ENCODE measurements at regions not wholly inside any gene's neighbourhood (a gene's known extent, or its start where the extent isn't known, plus 50 kb on each side); places are given as distances from the start of the nearest gene placed in this dataset.

DNA sequence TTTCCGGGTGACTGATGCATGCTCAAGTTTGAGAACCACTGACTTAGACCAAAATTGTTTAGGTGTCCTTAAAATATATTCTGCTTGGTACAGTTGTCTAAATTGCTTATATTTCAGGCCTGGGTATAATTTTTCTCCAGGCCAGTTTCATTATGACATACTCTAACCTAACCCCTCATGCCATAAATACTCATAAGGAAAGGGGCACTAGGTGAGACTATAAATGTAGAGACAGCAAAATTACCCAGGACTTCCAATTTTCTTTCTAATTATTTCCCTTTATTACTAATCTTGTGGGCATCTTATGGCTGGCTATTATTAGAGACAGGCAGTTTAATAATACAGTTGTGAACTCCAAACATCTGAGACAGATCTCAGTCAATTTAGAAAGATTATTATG is 150.2 kb downstream of the RRAGB start:
- Histone ChIP-seq H3K4me3 (no peak overlapping the region), H3K79me2 (ENCODE audit: control insufficient read depth, insufficient read depth, low read length) (no peaks in the 10 kb centered on the region), H3K27me3 (ENCODE audit: control insufficient read depth in 2 of 2, insufficient read depth in 2 of 2, low read length in 2 of 2) (no peaks in the 10 kb centered on the region), H3K4me1 (replicated peaks in 1 of 2; ENCODE audit: control insufficient read depth in 2 of 2, insufficient read depth in 2 of 2, low read length in 2 of 2) (no peaks in the 10 kb centered on the region), H2AFZ (ENCODE audit: low read depth, low read length) (no peak overlapping the region), H4K20me1 (replicated peaks; ENCODE audit: control insufficient read depth, insufficient read depth, low read length) (no peaks in the 10 kb centered on the region), H3K9me1 (ENCODE audit: control insufficient read depth, insufficient read depth, low read length) (no peaks in the 10 kb centered on the region), H3K9me3 (replicated peaks; ENCODE audit: control insufficient read depth, insufficient read depth, low read depth, low read length) (no peaks in the 10 kb centered on the region), H3K9ac (ENCODE audit: insufficient read depth in 1 of 2, low read depth in 2 of 2, low read length in 2 of 2) (no peak overlapping the region), H3K27ac (ENCODE audit: extremely low read depth, low read depth, low read length) (no peak overlapping the region), H3K36me3 (ENCODE audit: control insufficient read depth, insufficient read depth, low read length) (no peaks in the 10 kb centered on the region), H3K4me2 (ENCODE audit: insufficient read depth, low read length) (no peak overlapping the region)
- DNase-seq (ENCODE audit: extremely low read depth in 1 of 4, low spot score in 3 of 4), result no peak
- no TSS peak for BruUV-seq (replicated peaks)
- POLR2A ChIA-PET, result no interaction called here
- in situ Hi-C loops (cut with MboI) (no loop called here), intact Hi-C loops (cut with micrococcal nuclease) (no loop called here)
- ATAC-seq, result no peak
- CTCF ChIA-PET (ENCODE audit: low intra/inter-chr PET ratio), result no interaction called here
- FAIRE-seq, result no peak
- TF ChIP-seq ZNF644 (tag; IDR thresholded peaks at IDR 0.05; ENCODE audit: low read depth) (no peak), RBM22 (IDR thresholded peaks at IDR 0.05; ENCODE audit: low read depth, low read length, poor library complexity, severe bottlenecking) (no peak), RBM17 (IDR thresholded peaks at IDR 0.05; ENCODE audit: borderline replicate concordance, low read depth, low read length) (no peak), ZKSCAN3 (CRISPR knock-in tag; IDR thresholded peaks at IDR 0.05) (no peak), ZC3H11A (IDR thresholded peaks at IDR 0.05; ENCODE audit: low read depth, low read length) (no peak)
- 0% methylated on average over 1 of the region's 1 CpG for WGBS (ENCODE audit: insufficient coverage, low coverage, missing lambda C conversion rate)

DNA sequence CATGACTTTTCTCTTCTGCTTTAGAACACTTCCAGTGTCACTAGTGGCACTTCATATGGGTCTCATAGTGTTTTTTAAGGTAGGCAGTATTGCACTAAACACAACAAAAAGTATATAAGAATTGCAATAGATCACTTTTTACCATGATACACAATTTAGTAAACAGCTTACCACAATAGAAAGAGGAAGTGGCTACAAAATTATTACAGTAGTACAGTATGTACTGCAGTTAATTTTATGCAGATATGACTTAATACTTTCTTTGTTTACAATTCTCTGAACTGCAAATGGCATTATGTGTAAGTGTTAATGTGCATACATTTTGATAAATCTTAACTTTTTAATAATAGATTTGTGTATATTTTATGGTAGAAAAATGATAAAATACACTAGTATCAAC is 157.3 kb downstream of the RRAGB start:
- no peaks in the 10 kb centered on the region for H3K9me1 ChIP-seq (ENCODE audit: control insufficient read depth, insufficient read depth, low read length)
- intact Hi-C loops (cut with micrococcal nuclease), result no loop called here
- in situ Hi-C loops (cut with MboI), result no loop called here
- no peaks in the 10 kb centered on the region for H3K36me3 ChIP-seq (ENCODE audit: control insufficient read depth, insufficient read depth, low read length)
- no TSS peak for BruUV-seq (replicated peaks)
- H4K20me1 ChIP-seq (replicated peaks; ENCODE audit: control insufficient read depth, insufficient read depth, low read length), result no peaks in the 10 kb centered on the region
- H2AFZ ChIP-seq (ENCODE audit: low read depth, low read length), result no peak overlapping the region
- no peak for ATAC-seq
- no peaks in the 10 kb centered on the region for H3K4me1 ChIP-seq (replicated peaks in 1 of 2; ENCODE audit: control insufficient read depth in 2 of 2, insufficient read depth in 2 of 2, low read length in 2 of 2)
- ChIA-PET POLR2A (no interaction called here), CTCF (ENCODE audit: low intra/inter-chr PET ratio) (no interaction called here)
- H3K4me3 ChIP-seq, result no peak overlapping the region
- DNase-seq (ENCODE audit: extremely low read depth in 1 of 4, low spot score in 3 of 4), result no peak
- H3K4me2 ChIP-seq (ENCODE audit: insufficient read depth, low read length), result no peak overlapping the region
- no peak overlapping the region for H3K27ac ChIP-seq (ENCODE audit: extremely low read depth, low read depth, low read length)
- H3K27me3 ChIP-seq (ENCODE audit: control insufficient read depth in 2 of 2, insufficient read depth in 2 of 2, low read length in 2 of 2), result no peaks in the 10 kb centered on the region
- no peak for FAIRE-seq
- no peaks in the 10 kb centered on the region for H3K79me2 ChIP-seq (ENCODE audit: control insufficient read depth, insufficient read depth, low read length)
- no peaks in the 10 kb centered on the region for H3K9me3 ChIP-seq (replicated peaks; ENCODE audit: control insufficient read depth, insufficient read depth, low read depth, low read length)
- H3K9ac ChIP-seq (ENCODE audit: insufficient read depth in 1 of 2, low read depth in 2 of 2, low read length in 2 of 2), result no peak overlapping the region
- TF ChIP-seq, protein P1, sequence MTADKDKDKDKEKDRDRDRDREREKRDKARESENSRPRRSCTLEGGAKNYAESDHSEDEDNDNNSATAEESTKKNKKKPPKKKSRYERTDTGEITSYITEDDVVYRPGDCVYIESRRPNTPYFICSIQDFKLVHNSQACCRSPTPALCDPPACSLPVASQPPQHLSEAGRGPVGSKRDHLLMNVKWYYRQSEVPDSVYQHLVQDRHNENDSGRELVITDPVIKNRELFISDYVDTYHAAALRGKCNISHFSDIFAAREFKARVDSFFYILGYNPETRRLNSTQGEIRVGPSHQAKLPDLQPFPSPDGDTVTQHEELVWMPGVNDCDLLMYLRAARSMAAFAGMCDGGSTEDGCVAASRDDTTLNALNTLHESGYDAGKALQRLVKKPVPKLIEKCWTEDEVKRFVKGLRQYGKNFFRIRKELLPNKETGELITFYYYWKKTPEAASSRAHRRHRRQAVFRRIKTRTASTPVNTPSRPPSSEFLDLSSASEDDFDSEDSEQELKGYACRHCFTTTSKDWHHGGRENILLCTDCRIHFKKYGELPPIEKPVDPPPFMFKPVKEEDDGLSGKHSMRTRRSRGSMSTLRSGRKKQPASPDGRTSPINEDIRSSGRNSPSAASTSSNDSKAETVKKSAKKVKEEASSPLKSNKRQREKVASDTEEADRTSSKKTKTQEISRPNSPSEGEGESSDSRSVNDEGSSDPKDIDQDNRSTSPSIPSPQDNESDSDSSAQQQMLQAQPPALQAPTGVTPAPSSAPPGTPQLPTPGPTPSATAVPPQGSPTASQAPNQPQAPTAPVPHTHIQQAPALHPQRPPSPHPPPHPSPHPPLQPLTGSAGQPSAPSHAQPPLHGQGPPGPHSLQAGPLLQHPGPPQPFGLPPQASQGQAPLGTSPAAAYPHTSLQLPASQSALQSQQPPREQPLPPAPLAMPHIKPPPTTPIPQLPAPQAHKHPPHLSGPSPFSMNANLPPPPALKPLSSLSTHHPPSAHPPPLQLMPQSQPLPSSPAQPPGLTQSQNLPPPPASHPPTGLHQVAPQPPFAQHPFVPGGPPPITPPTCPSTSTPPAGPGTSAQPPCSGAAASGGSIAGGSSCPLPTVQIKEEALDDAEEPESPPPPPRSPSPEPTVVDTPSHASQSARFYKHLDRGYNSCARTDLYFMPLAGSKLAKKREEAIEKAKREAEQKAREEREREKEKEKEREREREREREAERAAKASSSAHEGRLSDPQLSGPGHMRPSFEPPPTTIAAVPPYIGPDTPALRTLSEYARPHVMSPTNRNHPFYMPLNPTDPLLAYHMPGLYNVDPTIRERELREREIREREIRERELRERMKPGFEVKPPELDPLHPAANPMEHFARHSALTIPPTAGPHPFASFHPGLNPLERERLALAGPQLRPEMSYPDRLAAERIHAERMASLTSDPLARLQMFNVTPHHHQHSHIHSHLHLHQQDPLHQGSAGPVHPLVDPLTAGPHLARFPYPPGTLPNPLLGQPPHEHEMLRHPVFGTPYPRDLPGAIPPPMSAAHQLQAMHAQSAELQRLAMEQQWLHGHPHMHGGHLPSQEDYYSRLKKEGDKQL (CRISPR knock-in tag; IDR thresholded peaks at IDR 0.05; ENCODE audit: borderline replicate concordance), result no peak
- TF ChIP-seq PHTF2 (CRISPR knock-in tag; IDR thresholded peaks at IDR 0.05), result no peak
- TF ChIP-seq, protein P2, sequence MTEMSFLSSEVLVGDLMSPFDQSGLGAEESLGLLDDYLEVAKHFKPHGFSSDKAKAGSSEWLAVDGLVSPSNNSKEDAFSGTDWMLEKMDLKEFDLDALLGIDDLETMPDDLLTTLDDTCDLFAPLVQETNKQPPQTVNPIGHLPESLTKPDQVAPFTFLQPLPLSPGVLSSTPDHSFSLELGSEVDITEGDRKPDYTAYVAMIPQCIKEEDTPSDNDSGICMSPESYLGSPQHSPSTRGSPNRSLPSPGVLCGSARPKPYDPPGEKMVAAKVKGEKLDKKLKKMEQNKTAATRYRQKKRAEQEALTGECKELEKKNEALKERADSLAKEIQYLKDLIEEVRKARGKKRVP (CRISPR knock-in tag; IDR thresholded peaks at IDR 0.05), result no peak
- TF ChIP-seq RB1 (IDR thresholded peaks at IDR 0.05; ENCODE audit: low read depth), result no peak
- TF ChIP-seq, protein P3, sequence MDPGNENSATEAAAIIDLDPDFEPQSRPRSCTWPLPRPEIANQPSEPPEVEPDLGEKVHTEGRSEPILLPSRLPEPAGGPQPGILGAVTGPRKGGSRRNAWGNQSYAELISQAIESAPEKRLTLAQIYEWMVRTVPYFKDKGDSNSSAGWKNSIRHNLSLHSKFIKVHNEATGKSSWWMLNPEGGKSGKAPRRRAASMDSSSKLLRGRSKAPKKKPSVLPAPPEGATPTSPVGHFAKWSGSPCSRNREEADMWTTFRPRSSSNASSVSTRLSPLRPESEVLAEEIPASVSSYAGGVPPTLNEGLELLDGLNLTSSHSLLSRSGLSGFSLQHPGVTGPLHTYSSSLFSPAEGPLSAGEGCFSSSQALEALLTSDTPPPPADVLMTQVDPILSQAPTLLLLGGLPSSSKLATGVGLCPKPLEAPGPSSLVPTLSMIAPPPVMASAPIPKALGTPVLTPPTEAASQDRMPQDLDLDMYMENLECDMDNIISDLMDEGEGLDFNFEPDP (CRISPR knock-in tag; IDR thresholded peaks at IDR 0.05), result no peak

Measured in K562 (cell line).